ENCODE measurements at regions not wholly inside any gene's neighbourhood (a gene's known extent, or its start where the extent isn't known, plus 50 kb on each side); places are given as distances from the start of the nearest gene placed in this dataset.

DNA sequence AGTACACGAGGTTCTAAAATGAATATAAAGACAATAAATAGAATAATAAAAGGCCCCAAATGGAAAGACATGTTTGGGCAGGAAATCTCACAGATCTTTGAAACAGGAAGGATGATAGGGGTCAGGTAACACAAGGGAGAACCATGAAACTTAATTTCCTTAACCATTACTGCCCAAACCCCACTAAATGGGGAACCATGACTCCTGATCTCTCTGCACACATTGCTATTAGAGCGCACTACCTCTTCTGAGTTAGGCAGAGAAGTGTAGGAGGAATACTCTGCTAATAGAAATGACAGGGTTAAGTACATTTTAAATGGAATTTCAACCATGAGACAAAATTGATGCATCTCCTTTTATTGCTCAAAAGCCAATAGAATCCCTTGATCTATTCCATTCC lies 213.7 kb upstream of the SETBP1 start:
- no peak for DNase-seq

DNA sequence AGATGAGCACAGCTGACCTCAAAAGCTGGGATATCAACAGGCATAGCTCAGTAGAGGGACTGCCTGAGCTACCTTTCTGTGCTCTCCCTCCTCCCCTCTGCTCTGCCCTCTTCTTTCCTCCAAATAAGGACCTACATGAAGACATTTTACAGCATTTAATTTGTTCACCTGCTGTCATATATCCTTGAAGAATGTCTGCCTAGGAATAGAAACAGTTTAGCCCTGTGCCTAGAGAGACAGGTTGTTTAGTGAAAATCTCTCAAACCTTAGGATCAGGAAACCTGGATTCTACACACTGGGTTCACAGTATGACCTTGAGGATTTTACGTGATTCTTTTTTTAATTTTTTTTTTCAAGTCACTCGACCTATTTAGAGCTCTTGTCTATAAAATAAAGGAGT lies 213.0 kb upstream of the SETBP1 start:
- no peak for DNase-seq

DNA sequence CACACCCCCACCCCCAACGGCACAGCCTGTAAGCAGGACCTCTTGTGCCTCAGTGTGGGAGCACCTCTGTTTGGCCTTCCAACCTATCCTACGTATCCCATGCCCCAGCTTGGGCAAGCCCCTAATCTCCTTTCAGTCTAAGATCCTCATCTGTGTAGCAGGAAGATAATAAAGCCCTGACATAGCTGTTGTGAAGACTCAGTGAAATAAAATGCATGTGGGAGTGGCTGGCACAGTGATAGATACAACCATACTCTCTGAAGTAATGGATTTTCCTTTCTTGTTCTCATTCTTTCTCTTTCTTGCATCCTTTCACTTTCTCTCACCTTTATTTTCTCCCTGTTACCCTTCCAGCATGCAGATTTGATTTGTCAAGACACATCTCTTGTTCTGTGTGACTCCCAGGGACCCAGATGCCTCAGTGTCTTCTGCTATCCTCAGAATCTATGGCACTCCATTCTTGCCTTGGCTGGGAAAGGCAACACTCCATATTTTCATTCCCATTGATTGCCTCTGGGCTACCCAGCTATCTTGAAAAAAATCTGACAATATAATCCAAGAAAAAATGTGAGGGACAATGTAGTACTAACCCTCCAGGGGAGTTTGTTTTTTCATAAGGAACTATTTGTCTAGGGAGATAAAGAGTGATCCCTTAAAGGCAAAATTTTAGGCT lies 207.2 kb upstream of the SETBP1 start:
- DNase-seq, result no peak

DNA sequence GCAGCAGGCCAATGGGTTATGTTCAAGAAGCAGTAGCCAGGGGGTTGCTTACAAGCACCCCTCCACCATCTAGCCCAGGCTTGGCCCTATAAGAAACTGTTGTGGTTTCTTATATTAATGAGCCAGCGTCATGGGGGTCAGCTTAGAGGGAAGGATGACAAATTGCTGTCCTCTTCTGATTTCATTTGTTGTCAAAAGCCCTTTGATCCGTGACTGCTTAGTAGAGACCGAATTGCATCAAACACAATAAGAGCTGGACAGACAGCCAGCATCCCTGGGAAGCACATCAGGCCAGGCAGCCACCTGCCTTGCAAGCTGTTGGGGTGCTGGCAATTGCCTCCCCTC lies 206.6 kb upstream of the SETBP1 start:
- no peak for DNase-seq

DNA sequence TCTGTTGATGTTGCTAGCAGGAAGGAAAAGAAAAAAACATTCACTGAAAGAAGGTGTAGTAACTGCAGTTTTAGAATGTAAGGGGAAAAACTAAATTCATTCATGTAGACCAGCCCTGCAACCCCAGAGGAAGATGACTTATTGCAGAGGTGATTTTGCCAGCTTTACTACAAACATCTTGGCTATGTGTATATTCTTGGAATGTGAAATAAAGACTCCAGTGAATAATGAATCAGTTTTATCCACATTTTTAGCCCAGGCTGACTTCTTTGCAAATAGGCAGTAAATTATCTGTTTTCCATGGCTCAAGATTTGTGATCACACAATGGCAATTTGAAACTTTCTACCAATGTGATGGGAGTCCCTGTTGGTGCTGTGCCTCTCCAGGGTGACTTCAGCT lies 206.1 kb upstream of the SETBP1 start:
- no peak for DNase-seq

DNA sequence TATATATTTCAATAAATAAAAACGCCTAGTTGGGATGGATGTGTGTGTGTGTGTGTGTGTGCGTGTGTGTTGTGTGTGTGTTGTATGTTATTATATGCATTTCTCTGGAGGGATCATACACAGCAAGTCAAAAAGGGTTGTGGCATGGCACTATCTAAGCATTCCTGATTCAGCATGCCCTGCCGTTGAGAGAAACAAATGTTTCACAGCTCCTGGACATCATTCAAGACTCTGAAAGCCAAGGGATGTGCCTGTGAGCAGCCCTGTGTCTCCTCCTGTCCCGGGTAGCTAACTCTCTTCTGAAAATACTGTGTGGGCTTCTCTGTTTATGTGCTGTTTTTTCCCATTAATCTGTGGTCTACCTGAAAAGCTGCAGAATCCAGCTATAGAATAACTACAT lies 197.9 kb upstream of the SETBP1 start:
- DNase-seq, result no peak

DNA sequence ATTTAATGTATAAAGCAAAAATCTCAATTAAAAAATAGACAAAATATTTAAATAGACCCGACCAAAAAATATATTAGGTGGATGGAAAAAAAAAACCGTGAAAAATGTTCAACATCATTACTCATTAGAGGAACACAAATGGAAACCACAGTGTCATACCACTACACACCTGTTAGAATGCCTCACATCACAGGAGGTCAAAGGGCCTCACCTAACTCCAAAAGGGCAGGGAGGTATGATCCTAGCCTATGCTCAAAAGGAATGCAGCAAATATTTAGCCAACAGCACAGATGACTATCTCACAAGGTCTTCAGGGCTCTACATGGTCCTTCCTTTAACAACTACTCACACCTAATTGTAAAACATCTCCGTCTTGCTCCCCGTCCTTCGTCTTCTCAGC lies 185.5 kb upstream of the SETBP1 start:
- no peak for DNase-seq

DNA sequence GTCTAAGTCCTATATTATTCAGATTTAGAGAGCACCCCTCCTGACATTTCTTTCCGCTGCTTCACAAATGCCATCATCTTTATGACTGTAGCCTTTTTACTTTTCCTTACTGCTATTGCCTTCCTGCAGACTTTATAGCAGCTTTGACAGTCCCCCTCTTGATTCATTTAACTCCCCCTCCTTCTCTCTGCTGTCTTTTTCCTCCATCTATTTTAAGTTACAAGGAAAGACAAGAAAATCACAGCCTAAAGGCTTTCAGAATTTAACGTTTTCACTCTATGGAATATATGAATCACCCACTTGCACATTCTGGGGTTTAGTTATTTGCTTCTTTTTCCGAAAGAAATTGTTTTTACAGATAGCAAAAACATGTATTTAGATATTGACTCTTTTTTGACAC lies 183.4 kb upstream of the SETBP1 start:
- no peak for DNase-seq

DNA sequence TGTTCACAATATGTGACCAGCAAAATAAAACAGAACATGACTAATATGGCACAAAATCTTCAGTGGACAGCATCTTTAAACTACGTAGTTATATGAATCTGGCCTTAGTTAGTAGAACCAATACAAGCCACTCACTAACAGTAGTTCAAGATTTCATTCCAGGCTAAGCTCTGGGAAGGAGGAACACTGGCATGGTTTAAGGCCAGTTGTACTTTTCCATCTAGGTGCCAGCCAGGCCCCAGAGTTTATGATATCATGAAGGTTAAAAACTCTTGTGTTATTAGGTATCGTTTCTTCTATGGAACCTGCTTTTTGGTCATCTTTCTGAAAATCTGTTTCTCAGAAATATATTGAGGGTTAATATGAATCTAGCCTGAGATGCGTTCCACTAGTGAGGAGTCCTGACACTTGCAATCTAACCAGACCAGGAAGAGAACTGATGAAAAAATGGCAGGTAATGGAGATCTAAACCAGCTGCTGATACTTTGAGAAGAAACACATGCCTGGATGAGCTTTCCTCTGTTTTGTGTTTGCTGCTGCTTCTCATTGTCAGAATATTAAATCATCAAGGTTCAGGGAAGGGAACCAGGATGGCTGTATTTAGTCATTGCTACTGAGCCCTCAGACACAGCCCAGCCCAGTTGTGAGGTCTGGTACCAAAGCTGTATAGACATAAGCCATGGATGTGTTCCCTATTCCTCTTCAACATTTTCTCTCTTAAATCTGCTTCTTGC lies 182.8 kb upstream of the SETBP1 start:
- no peak for DNase-seq

DNA sequence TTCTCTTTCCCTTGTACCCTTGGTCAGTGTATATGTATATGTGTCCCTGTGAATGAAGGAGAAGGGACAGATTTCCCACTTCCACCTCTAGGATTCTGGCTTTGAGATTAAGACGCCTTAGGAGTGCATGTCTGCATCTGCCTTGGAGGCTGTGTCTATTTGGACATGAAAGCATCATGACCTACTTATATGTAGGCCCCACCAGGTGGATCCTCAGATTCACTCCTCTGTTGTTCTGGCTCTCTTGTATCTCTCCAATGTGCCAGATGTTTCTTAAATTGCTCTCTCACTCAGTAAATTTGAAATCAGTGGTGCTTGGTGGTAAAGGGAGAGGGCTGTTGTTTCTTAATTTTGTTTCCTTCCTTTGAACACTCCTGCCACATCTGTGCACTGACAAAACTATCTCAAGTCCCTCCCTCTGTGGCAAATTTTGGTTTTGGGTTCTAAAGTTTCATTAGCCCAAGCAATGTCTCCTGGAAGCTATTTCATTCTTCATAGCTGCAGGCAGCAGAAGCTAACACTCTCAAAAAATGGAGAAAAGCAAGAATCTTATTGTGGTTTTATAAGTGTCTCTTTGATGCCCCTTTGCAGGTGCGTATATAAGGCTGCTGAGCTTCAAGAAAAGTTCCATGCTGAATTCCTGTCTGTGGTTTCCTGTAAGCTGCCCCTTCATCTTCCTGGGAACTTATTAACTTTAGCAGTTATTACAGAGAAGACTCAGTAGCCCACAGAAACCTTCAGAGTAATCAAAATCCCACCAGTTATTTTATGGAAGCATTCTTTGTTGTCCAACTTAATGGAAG lies 179.7 kb upstream of the SETBP1 start:
- no peak for DNase-seq

DNA sequence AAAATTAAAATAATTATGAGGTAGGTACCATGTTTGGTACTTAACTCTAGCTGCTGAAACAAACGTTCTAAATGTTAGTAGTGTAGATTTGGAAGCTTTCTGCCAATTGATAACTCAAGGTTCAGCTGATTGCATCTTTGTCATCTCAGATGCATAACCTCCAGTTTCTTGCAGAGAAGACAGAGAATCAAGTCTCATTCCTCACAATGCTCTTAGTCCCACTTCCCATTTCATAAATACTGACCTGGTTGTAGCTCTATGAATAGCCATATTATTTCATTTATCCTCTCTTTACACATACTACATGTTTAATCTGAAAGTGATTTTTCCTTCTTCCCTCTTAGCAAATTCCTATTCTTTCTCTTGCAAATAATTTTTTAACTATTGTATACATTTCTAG lies 178.5 kb upstream of the SETBP1 start:
- DNase-seq, result no peak

DNA sequence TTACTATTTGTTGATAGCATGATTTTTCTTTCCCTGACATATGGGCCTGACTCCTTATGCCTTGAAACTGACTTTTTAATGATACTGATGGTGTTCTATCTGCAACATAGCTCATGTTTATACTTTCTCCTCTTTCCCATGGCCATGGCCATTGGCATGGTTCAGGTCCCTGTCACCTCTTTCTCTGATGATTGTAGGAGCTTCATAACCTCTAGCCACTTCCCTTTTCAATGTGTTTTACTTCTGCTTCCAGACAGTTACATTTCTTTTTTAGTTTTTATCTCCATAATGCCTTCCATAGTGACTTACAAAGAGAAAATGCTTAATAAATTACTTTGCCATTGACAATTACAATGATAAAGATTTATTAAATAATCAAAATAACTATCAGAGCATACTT lies 177.9 kb upstream of the SETBP1 start:
- no peak for DNase-seq

DNA sequence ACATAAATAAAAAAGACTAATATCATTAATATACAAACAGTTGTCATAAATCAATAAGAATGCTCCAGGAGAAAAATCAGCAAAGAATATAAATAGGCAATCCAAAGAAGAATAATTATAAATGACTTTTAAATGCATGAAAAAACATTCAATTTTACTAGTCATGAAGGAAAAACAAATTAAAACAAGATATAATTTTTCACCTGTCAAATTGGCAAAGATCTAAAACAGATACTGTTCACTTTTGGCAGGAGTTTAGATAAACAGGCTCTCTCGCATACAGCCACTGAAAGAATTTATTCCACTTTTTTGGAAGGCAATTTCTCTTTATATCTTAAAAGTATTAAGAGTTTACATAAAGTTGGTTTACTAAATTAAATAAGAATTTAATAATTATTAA lies 176.8 kb upstream of the SETBP1 start:
- DNase-seq, result no peak

DNA sequence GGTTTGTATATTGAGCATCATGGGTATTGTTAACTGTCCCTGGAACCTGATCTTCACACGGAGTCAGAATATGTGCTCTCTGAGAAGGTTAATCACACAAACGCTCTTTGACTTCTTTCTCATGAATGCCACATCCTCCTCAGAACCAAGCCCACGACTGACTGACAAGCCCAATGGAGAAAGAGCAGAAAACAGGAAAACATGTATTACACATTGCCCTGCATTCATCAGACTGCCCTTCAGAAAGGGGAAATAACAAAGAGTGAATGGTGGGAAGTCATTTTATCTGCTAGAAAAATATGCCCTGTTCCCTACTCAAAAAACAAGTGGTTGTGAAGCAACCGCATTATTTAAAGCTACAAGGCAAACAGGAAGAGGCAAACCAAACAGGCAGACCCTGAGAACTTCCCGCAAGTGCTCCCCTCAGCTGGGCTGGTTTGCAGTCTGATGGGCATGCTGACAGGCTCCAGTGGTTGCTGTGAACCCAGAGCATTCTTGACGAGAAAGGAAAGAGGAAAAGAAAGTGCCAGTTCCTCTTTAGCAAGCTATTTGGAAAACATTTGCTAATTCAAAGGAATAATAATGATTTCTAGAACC lies 172.9 kb upstream of the SETBP1 start:
- peak; percentile 37 for DNase-seq

DNA sequence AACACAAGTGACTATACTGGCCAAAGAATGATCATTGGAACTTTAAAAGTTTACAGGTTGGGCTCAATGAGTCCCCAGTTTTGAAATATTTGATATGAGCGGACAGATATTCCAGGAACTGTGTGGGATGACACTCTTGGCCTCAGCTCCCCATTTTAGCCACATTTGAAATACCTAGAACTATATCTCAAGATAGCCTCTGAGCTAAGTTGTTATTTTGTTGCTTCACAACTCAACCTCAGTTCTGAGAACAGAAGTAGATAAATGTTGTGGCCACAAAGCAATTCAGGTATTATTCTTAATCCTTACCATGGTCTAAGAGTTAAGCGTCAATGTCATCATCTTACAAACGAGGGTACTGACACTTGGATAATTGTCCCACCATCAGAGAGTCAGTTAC lies 172.2 kb upstream of the SETBP1 start:
- DNase-seq, result no peak

DNA sequence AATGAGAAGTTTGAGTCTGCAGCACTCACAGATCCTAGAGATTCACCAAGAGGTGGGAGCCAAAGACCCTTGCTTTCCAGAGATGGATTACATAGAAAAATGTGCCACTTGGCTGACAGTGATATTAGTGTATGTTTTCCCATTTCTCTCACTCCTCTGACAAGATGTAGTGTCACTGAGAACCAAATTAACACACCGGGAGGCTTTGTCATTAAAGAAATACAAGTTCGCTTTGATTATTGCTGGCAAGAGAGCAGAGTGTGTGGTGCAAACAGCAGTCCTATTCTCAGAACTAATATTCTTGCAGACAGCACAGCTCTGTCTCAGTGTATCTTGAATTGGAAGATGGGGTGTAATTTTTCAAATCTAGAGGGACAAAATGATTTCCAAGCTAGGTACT lies 171.6 kb upstream of the SETBP1 start:
- DNase-seq, result no peak

DNA sequence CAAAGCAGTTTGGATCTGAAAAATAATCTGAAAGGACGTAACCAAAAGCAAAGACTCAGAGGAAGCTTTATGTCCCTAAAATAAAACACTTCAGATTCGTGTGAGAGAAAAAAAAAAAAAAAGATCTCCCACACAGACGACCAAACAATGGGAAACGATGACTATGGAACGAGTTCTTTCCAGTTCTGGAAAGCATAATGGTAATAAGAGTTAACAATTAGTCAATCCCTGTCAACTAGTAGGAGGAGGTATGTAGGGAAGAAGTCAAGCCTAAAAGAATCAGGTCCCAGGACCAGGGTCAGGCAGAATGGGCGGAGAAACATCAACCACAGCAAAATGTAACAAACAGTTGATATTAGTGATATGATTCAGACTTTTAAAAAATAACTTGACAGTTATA lies 170.3 kb upstream of the SETBP1 start:
- no peak for DNase-seq

DNA sequence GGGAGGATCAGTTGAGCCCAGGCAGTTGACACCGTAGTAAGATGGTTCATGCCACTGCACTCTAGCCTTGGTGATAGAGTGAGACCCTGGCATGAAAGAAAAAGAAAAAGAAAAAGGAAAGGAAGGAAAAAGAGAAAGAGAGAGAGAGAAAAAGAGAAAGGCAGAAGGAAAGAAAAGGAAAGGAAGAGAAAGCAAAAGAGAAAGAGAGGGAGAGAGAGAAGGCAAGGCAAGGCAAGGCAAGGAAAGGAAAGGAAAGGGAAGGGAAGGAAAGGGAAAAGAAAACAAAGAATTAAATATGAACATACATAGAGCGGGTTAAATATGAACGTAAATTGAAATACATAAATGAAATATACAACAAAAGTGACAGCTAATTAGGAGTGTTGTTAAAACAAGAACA lies 167.5 kb upstream of the SETBP1 start:
- no peak for DNase-seq

DNA sequence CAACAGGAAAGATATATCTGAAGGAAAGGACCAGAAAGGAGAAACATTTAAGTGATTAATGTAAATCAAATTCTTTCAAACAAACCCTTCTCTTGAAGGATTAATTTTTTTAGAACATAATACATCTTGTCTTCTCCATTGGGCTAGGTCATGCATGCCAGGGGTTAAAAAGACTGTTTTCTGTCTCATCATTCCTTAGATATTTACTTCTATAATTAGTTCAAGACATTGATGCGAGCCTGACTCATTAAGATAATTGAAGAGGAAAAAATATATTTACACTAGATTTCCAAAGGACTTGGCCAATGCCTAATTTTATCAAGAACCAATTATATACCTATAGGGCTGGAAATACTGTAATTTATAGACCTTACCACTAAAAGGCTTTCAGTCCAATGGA lies 166.6 kb upstream of the SETBP1 start:
- no peak for DNase-seq

DNA sequence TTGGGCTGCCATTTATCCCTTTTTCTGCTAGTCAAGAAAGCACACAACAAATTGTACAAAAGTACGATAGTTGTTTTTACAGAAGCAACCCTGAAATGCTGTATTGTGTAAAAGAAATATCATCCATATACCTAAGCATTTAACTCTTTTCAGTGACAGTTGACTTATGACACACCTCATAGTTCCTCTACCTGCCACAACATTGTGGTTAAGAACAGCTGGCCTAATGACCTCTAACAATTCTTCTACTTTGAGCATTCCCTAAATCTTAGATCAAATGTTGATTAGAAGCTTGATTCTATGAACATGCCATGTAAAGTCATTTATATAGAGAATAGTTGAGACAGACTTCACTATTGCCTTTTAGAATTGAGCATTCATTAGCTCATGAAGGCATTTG lies 165.9 kb upstream of the SETBP1 start:
- DNase-seq, result no peak

DNA sequence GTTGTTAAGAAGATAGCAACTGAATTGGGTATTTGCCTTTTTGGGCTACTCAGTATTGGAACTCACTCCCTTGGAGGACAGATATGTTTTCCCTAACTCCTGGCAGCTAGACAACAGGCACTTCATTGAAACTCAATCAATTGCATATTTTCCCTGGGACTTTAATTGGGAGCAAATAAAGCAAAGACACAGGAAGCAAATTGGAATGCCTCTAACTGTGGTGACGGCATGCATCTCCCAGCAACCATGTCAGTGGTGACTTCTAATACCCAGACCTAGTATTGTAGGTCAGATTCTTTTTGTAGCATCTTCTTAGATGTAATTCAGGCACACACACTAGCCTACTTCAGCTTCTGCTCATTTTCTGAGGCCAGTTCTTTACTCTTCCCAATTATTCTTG lies 164.2 kb upstream of the SETBP1 start:
- DNase-seq, result no peak

DNA sequence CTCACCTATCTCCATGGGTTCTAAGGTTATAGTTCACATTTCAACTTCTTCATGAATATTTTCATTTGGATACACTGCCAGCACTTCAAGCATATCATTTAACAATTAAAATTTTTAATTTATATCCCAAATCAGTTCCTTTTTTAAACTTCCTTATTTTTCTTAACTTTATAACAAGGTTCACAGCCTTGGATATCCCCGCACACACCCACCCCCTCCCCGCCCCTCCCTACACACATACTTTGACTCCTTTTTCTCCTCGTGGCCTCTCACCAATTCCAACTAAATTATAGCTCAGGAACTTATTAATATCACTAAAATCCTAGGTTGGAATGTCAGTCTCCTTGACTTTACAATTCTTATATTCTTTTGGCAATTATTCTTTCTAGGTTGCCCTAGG lies 163.6 kb upstream of the SETBP1 start:
- no peak for DNase-seq

DNA sequence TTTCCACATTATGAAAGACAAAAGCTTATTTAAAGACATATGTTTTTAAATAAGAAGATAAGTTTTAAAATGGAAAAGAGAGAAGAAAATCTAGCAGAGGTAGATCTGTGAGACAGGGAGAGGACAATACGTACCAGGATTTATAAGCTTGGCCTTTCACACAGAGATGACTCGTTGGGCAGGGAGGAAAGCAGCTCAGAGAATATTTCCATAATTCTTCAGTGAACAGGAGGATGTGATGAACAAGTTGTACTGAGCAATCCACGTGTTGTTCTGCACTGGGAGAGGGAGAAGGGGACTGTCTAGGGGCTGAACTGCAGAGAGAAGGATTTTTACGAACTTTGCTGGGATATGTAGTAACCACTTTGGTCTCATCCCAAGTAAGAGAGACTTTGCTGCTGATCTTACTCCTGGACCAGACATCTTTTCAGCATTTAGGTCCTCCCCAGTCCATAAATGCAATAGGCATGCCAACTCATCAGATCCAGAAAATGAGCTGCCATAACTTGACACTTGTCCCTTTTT lies 162.5 kb upstream of the SETBP1 start:
- no peak for DNase-seq

DNA sequence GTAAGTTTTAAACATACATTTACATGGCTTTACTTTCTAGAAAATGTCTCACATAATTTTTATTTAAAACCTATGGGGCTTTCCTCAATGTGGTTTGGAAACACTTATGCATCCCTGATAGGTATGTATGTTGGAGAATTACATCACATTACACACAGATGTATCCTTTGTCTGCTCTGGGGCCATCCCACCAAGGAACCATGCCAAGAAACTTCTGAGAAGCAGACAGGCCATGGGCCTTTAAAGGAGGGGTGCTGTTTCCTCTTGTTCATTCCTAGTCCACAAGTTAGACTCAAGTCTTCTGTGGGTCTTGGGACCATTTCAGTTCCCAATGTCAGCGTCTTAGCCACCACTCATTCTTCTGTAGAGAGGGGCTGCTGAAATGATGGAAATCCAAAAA lies 162.0 kb upstream of the SETBP1 start:
- no peak for DNase-seq

All from CD4-positive, alpha-beta T cell treated with Interleukin-4 for 4 hours (primary cell).